PC-3 (cell line): ENCODE measurements at regions not wholly inside any gene's neighbourhood (a gene's known extent, or its start where the extent isn't known, plus 50 kb on each side); places are given as distances from the start of the nearest gene placed in this dataset.

Source experiments
- EZH2 ChIP-seq: fragments of 300-600 bp; sonication (generic); IDR thresholded peaks from one replicate; pipeline ENCODE4 v1.6.1; 2017; ENCODE audit warnings: antibody characterized with exemption, mild to moderate bottlenecking, low read length; ENCODE audit not compliant: unreplicated experiment
- EZH2phosphoT487 ChIP-seq: fragments of 300-600 bp; sonication (generic); IDR thresholded peaks from 2 replicates; pipeline ENCODE4 v1.6.1; 2018; ENCODE audit warnings: mild to moderate bottlenecking, antibody characterized with exemption, low read length, borderline replicate concordance
- TF ChIP-seq, protein P1 (sequence below): fragments of 300-600 bp; sonication (generic); conservative IDR thresholded peaks from 2 replicates; pipeline ENCODE4 v1.5.1; 2017; ENCODE audit warnings: antibody characterized with exemption, low read depth, mild to moderate bottlenecking, low read length

DNA sequence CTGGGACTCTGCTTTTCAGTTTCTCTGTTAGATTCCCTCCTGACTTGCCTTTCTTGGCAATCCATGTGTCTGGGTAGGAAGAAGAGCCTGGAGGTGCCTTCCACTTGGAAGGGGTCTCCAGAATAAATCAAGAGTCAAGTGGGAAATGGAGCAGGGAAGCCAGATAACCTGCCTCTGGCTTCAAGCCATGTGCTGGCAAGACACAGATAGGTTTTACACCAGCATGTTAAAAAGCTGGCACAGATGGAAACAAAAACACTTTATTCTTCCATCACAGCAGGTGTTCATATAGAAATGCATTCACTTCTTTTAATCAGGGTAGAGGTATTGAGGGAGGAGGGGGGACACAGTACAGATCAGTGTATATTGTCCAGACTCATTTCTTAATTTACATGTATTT, 356.9 kb upstream of the RUNX1 start:
- TF ChIP-seq EZH2 (no peak), EZH2phosphoT487 (no peak)
- TF ChIP-seq, protein P1, sequence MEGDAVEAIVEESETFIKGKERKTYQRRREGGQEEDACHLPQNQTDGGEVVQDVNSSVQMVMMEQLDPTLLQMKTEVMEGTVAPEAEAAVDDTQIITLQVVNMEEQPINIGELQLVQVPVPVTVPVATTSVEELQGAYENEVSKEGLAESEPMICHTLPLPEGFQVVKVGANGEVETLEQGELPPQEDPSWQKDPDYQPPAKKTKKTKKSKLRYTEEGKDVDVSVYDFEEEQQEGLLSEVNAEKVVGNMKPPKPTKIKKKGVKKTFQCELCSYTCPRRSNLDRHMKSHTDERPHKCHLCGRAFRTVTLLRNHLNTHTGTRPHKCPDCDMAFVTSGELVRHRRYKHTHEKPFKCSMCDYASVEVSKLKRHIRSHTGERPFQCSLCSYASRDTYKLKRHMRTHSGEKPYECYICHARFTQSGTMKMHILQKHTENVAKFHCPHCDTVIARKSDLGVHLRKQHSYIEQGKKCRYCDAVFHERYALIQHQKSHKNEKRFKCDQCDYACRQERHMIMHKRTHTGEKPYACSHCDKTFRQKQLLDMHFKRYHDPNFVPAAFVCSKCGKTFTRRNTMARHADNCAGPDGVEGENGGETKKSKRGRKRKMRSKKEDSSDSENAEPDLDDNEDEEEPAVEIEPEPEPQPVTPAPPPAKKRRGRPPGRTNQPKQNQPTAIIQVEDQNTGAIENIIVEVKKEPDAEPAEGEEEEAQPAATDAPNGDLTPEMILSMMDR = no peak
